HepG2 (cell line): ENCODE measurements at regions not wholly inside any gene's neighbourhood (a gene's known extent, or its start where the extent isn't known, plus 50 kb on each side); places are given as distances from the start of the nearest gene placed in this dataset.

Experiments used
- ASH2L ChIP-seq: fragments of 300-600, 200-600 bp; sonication (generic); IDR thresholded peaks from 2 replicates; pipeline ENCODE4 v1.7.0; 2017; ENCODE audit warnings: low read depth, mild to moderate bottlenecking, moderate library complexity, mixed read lengths, low read length; ENCODE audit not compliant: insufficient read length
- JUN ChIP-seq: sonication (generic); formaldehyde crosslinking; IDR thresholded peaks from 2 replicates; pipeline ENCODE4 v1.4.0; 2020; ENCODE audit warnings: mild to moderate bottlenecking, missing genetic modification reagents
- RBM22 ChIP-seq: fragments of 200-400 bp; formaldehyde crosslinking; optimal IDR thresholded peaks from 2 replicates; pipeline ENCODE3; 2017; ENCODE audit warnings: mild to moderate bottlenecking, low read length, moderate library complexity

DNA sequence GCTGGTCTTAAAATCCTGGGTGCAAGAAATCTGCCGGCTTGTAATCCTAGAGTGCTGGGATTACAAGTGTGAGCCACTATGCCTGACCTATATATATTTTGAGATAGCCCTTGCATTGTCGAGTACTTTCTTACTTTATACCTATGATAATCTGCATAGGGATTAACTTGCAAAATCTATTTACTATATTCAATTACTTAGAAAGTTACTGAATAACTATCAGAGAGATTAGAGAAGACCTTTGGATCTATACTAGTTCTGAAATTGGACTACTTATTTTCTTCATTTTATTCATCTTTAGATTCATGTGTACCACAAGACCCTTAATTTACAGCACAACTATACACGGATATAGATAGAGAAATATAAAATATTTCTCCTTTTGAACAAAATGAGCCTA lies 1766.0 kb downstream of the NCAM2 start:
- TF ChIP-seq JUN (CRISPR knock-in tag) = no peak
- TF ChIP-seq ASH2L = no peak
- no peak for TF ChIP-seq RBM22
